ENCODE measurements at regions not wholly inside any gene's neighbourhood (a gene's known extent, or its start where the extent isn't known, plus 50 kb on each side); places are given as distances from the start of the nearest gene placed in this dataset.

- TF ChIP-seq CTCF (IDR thresholded peaks at IDR 0.05), result no peak
These were observed 420.6 kb downstream of the SHQ1 start for GRCh38 chr3:72427624-72428023.

GRCh38 chr3:72426618-72427397 is 421.4 kb downstream of the SHQ1 start:
- intact Hi-C loops (cut with DNase I; ENCODE audit: low total_unique reads), result no loop called here
- H3K36me3 ChIP-seq, result no peaks in the 10 kb centered on the region
- TF ChIP-seq CTCF (IDR thresholded peaks at IDR 0.05), result no peak
- no peaks in the 10 kb centered on the region for H3K27me3 ChIP-seq
- DNase-seq, result no peak
- peaks cover 0 to 2% (median 0%) of the 10 kb centered on the region in 3 donors for H3K9me3 ChIP-seq
- no peak overlapping the region for H3K4me3 ChIP-seq
- peaks cover 0 to 39% (median 3%) of the 10 kb centered on the region in 4 donors for H3K4me1 ChIP-seq
- no peak overlapping the region for H3K27ac ChIP-seq

More at GRCh38 chr3:72427624-72428023, 420.6 kb downstream of the SHQ1 start:
- H3K36me3 ChIP-seq, result no peaks in the 10 kb centered on the region
- H3K4me1 ChIP-seq, result peaks cover 0 to 39% (median 3%) of the 10 kb centered on the region in 4 donors
- H3K27ac ChIP-seq, result no peak overlapping the region
- H3K27me3 ChIP-seq, result no peaks in the 10 kb centered on the region
- H3K9me3 ChIP-seq, result no peaks in the 10 kb centered on the region
- intact Hi-C loops (cut with DNase I; ENCODE audit: low total_unique reads), result no loop called here
- DNase-seq, result no peak
- no peak overlapping the region for H3K4me3 ChIP-seq

- Histone ChIP-seq H3K9me3 (peaks cover 0 to 3% (median 0%) of the 10 kb centered on the region in 3 donors), H3K4me1 (peaks cover 0 to 31% (median 3%) of the 10 kb centered on the region in 4 donors), H3K36me3 (no peaks in the 10 kb centered on the region), H3K4me3 (no peak overlapping the region), H3K27me3 (no peaks in the 10 kb centered on the region), H3K27ac (no peak overlapping the region)
- intact Hi-C loops (cut with DNase I; ENCODE audit: low total_unique reads), result no loop called here
- DNase-seq, result no peak
- no peak for TF ChIP-seq CTCF (IDR thresholded peaks at IDR 0.05)
These were observed 424.6 kb downstream of the SHQ1 start for GRCh38 chr3:72423643-72424042.

GRCh38 chr3:72421786-72422185 is 426.5 kb downstream of the SHQ1 start:
- TF ChIP-seq CTCF (IDR thresholded peaks at IDR 0.05), result no peak
- Histone ChIP-seq H3K4me3 (no peak overlapping the region), H3K27ac (no peak overlapping the region), H3K4me1 (peaks cover 0 to 25% (median 3%) of the 10 kb centered on the region in 4 donors), H3K27me3 (no peaks in the 10 kb centered on the region), H3K36me3 (no peaks in the 10 kb centered on the region), H3K9me3 (peaks cover 0 to 3% (median 0%) of the 10 kb centered on the region in 3 donors)
- intact Hi-C loops (cut with DNase I; ENCODE audit: low total_unique reads), result no loop called here
- DNase-seq, result no peak

- H3K4me3 ChIP-seq, result no peak overlapping the region
- intact Hi-C loops (cut with DNase I; ENCODE audit: low total_unique reads), result no loop called here
These were observed 427.1 kb downstream of the SHQ1 start for GRCh38 chr3:72421126-72421525.

More at GRCh38 chr3:72421126-72421525, 427.1 kb downstream of the SHQ1 start:
- Histone ChIP-seq H3K27ac (no peak overlapping the region), H3K27me3 (no peaks in the 10 kb centered on the region), H3K36me3 (no peaks in the 10 kb centered on the region), H3K4me1 (peaks cover 0 to 18% (median 3%) of the 10 kb centered on the region in 4 donors), H3K9me3 (peaks cover 0 to 3% (median 0%) of the 10 kb centered on the region in 3 donors)
- no peak for DNase-seq
- no peak for TF ChIP-seq CTCF (IDR thresholded peaks at IDR 0.05)

Data from tibial artery (tissue), 4 donors.